ENCODE measurements at regions not wholly inside any gene's neighbourhood (a gene's known extent, or its start where the extent isn't known, plus 50 kb on each side); places are given as distances from the start of the nearest gene placed in this dataset.

DNA sequence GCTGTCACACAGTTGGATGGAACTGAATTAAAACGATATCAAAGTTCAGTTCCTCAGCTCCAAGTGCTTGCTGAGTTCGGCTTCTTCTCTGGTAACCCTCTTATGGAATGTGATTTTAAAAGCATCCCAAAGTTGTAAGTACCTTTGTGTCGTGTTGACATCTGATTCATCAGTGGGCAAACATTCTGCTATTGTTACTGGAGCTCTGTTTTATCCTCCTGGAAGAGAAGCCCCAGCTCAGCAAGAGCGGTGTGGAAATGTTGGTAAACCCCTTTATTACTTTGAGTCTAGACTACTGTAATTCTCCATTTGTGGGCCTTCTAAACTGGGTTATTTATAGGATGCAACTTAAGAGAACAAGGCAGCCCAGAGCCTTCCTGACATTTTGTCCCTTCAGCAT is 699.3 kb upstream of the WWC1 start:
- Histone ChIP-seq H3K27me3 (ENCODE audit: control insufficient read depth in 1 of 2, insufficient read depth in 2 of 2, low read length in 2 of 2) (0 out of 5 replicates have a peak, but pooled peaks cover 0 to 4% of the 10 kb centered on the region in 2 experiments), H3K36me3 (replicated peaks in 1 of 2; ENCODE audit: control insufficient read depth in 1 of 2, insufficient read depth in 2 of 2, low read length in 2 of 2) (no peaks in the 10 kb centered on the region), H3K9me3 (ENCODE audit: low read length) (no peaks in the 10 kb centered on the region), H3K4me2 (ENCODE audit: low read depth, low read length) (no peak overlapping the region), H2AFZ (ENCODE audit: low read length) (no peak overlapping the region), H3K4me1 (ENCODE audit: insufficient read depth, low read length) (no peaks in the 10 kb centered on the region), H3K27ac (ENCODE audit: extremely low read length, insufficient read depth, low read length) (no peak overlapping the region), H3K4me3 (replicated peaks in 1 of 3; ENCODE audit: insufficient read depth in 1 of 3, low read depth in 2 of 3, low read length in 3 of 3) (no peak overlapping the region), H4K20me1 (ENCODE audit: insufficient read depth, low read length) (no peaks in the 10 kb centered on the region), H3K79me2 (ENCODE audit: insufficient read depth, low read length) (no peaks in the 10 kb centered on the region), H3K9ac (ENCODE audit: insufficient read depth, low read depth, low read length) (no peak overlapping the region)
- ChIA-PET POLR2A (no interaction called here), CTCF (ENCODE audit: low intra/inter-chr PET ratio, low total read pairs) (no interaction called here)
- DNase-seq (ENCODE audit: low spot score) = no peak
- in situ Hi-C loops (cut with HindIII; ENCODE audit: extremely low pct_ligation_motif_present, low pct_unique_long_range_greater_than_20kb) = no loop called here
- no peak for ATAC-seq
- intact Hi-C loops (cut with micrococcal nuclease; ENCODE audit: unreplicated experiment) = no loop called here
- no TSS peak for BruUV-seq (replicated peaks)
- TF ChIP-seq MAFK (conservative IDR thresholded peaks at IDR 0.05 in 1 of 2, IDR thresholded peaks at IDR 0.05 in 1 of 2; ENCODE audit: low read length in 2 of 2) (peak in 1 of 2 experiments; percentile 3; a peak in 1 of 4 replicates), ZNF567 (CRISPR knock-in tag; IDR thresholded peaks at IDR 0.05; ENCODE audit: borderline replicate concordance) (no peak), CEBPG (CRISPR knock-in tag; IDR thresholded peaks at IDR 0.05) (no peak)
- TF ChIP-seq, protein P1, sequence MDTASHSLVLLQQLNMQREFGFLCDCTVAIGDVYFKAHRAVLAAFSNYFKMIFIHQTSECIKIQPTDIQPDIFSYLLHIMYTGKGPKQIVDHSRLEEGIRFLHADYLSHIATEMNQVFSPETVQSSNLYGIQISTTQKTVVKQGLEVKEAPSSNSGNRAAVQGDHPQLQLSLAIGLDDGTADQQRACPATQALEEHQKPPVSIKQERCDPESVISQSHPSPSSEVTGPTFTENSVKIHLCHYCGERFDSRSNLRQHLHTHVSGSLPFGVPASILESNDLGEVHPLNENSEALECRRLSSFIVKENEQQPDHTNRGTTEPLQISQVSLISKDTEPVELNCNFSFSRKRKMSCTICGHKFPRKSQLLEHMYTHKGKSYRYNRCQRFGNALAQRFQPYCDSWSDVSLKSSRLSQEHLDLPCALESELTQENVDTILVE (CRISPR knock-in tag; IDR thresholded peaks at IDR 0.05) = no peak
- 2% methylated on average over 4 of the region's 4 CpGs for WGBS (ENCODE audit: low lambda C conversion rate)
- FAIRE-seq = no peak

DNA sequence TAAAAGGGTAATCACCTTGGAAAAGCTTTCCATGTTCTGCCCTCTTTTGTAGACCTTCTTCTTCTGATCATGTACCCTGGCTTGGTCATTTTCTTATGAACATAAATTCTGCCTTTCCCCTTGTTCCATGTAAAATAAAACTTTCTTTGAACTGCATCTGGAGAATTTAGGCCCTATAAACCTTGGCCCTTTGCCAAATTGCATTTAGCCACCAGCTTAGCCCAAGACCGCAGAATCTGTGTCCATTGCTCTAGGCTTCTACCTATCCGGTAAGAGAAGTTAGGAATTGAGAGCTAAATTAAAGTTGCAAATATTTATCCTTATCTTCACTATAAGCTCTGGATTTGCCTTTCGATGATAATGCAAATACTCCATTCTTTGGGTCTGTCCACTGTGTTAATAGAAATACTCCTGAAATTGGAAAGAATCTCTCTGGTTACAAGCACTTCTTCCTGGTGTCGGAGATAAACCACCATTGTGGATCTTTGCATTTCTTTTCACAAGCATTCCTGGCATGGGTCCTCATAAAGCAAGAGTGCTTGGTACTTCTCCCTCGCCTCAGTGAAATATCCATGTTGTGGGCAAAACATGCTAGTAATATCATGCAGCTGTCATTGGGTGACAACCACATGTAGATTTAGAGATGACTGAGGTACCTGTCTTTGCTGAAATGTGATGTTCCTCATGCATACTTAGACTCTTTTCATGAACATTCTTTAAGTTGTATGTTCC is 698.0 kb upstream of the WWC1 start:
- intact Hi-C loops (cut with micrococcal nuclease; ENCODE audit: unreplicated experiment) = no loop called here
- in situ Hi-C loops (cut with HindIII; ENCODE audit: extremely low pct_ligation_motif_present, low pct_unique_long_range_greater_than_20kb) = no loop called here
- DNase-seq (ENCODE audit: low spot score) (no peak), ATAC-seq (no peak), FAIRE-seq (no peak)
- Histone ChIP-seq H3K79me2 (ENCODE audit: insufficient read depth, low read length) (no peaks in the 10 kb centered on the region), H3K36me3 (replicated peaks in 1 of 2; ENCODE audit: control insufficient read depth in 1 of 2, insufficient read depth in 2 of 2, low read length in 2 of 2) (no peaks in the 10 kb centered on the region), H3K4me1 (ENCODE audit: insufficient read depth, low read length) (no peaks in the 10 kb centered on the region), H4K20me1 (ENCODE audit: insufficient read depth, low read length) (no peaks in the 10 kb centered on the region), H3K27ac (ENCODE audit: extremely low read length, insufficient read depth, low read length) (no peak overlapping the region), H3K9me3 (ENCODE audit: low read length) (no peaks in the 10 kb centered on the region), H3K4me3 (replicated peaks in 1 of 3; ENCODE audit: insufficient read depth in 1 of 3, low read depth in 2 of 3, low read length in 3 of 3) (no peak overlapping the region), H3K27me3 (ENCODE audit: control insufficient read depth in 1 of 2, insufficient read depth in 2 of 2, low read length in 2 of 2) (0 out of 5 replicates have a peak, but pooled peaks cover 0 to 4% of the 10 kb centered on the region in 2 experiments), H3K9ac (ENCODE audit: insufficient read depth, low read depth, low read length) (no peak overlapping the region), H2AFZ (ENCODE audit: low read length) (no peak overlapping the region), H3K4me2 (ENCODE audit: low read depth, low read length) (no peak overlapping the region)
- POLR2A ChIA-PET = no interaction called here
- no peak for TF ChIP-seq ZNF180 (CRISPR knock-in tag; IDR thresholded peaks at IDR 0.05; ENCODE audit: borderline replicate concordance, low read depth)
- TF ChIP-seq ZNF451 (CRISPR knock-in tag; IDR thresholded peaks at IDR 0.05) = no peak
- TF ChIP-seq FOXJ3 (CRISPR knock-in tag; IDR thresholded peaks at IDR 0.05; ENCODE audit: borderline replicate concordance) = no peak
- TF ChIP-seq ZNF20 (CRISPR knock-in tag; IDR thresholded peaks at IDR 0.05) = no peak
- TF ChIP-seq ARID4A (CRISPR knock-in tag; IDR thresholded peaks at IDR 0.05; ENCODE audit: borderline replicate concordance) = no peak
- no TSS peak for BruUV-seq (replicated peaks)
- 23% methylated on average over 5 of the region's 5 CpGs for WGBS (ENCODE audit: low lambda C conversion rate)
- CTCF ChIA-PET (ENCODE audit: low intra/inter-chr PET ratio, low total read pairs) = no interaction called here
